PC-9 (cell line): ENCODE measurements at regions not wholly inside any gene's neighbourhood (a gene's known extent, or its start where the extent isn't known, plus 50 kb on each side); places are given as distances from the start of the nearest gene placed in this dataset.

Source experiments
- CTCF ChIP-seq: fragments of 200-600 bp; sonication (generic); conservative IDR thresholded peaks from 2 replicates; pipeline ENCODE4 v1.6.1; 2017; ENCODE audit warnings: mixed run types, antibody characterized with exemption, mild to moderate bottlenecking, moderate library complexity
- EZH2 ChIP-seq: fragments of 200-600 bp; sonication (generic); IDR thresholded peaks from 2 replicates; pipeline ENCODE4 v1.8.0; 2017; ENCODE audit warnings: antibody characterized with exemption, low read depth

- TF ChIP-seq CTCF (no peak), EZH2 (no peak)
Measured at GRCh38 chr19:31627620-31628365, 278.6 kb upstream of the TSHZ3 start.
